ENCODE measurements at regions not wholly inside any gene's neighbourhood (a gene's known extent, or its start where the extent isn't known, plus 50 kb on each side); places are given as distances from the start of the nearest gene placed in this dataset.

- H2AFZ ChIP-seq (ENCODE audit: insufficient read depth, low read depth, low read length, poor library complexity, severe bottlenecking): no peak overlapping the region
- Mint-ChIP-seq H3K36me3 (no peaks in the 10 kb centered on the region), H3K27me3 (ENCODE audit: low read depth in 3 of 3) (no peaks in the 10 kb centered on the region), H3K4me1 (no peaks in the 10 kb centered on the region), H3K4me3 (no peak overlapping the region), H3K9me3 (peaks cover 2 to 6% (median 4%) of the 10 kb centered on the region in 7 donors), H3K27ac (no peak overlapping the region)
- H3K79me2 ChIP-seq (ENCODE audit: insufficient read depth, low read length): no peaks in the 10 kb centered on the region
- no peak overlapping the region for H3K9ac ChIP-seq (ENCODE audit: insufficient read depth, low read length, poor library complexity, severe bottlenecking)
- H3K27ac ChIP-seq (ENCODE audit: low read depth in 1 of 2, low read length in 2 of 2): no peak overlapping the region
- no peak for DNase-seq
- H3K27me3 ChIP-seq (ENCODE audit: control insufficient read depth in 2 of 2, insufficient read depth in 2 of 2, low read length in 2 of 2): no peaks in the 10 kb centered on the region
- intact Hi-C loops (cut with micrococcal nuclease): no loop called here
- 0% methylated on average over 1 of the region's 1 CpG for WGBS (ENCODE audit: insufficient coverage)
- no peak overlapping the region for H3K4me2 ChIP-seq (replicated peaks; ENCODE audit: extremely low read depth, low read length, poor library complexity, severe bottlenecking)
- H3K4me1 ChIP-seq (ENCODE audit: control insufficient read depth in 1 of 2, insufficient read depth in 2 of 2, low read length in 2 of 2): no peaks in the 10 kb centered on the region
- H3K9me3 ChIP-seq (replicated peaks in 1 of 2; ENCODE audit: control insufficient read depth in 1 of 2, insufficient read depth in 1 of 2, low read length in 2 of 2): peaks cover 0 to 4% of the 10 kb centered on the region in 2 donors
- no peaks in the 10 kb centered on the region for H3K36me3 ChIP-seq (replicated peaks in 1 of 2; ENCODE audit: control insufficient read depth in 1 of 2, insufficient read depth in 2 of 2, low read length in 2 of 2)
- no peak overlapping the region for H3K4me3 ChIP-seq (replicated peaks in 1 of 3; ENCODE audit: low read depth in 2 of 3, low read length in 3 of 3)
- no peak for TF ChIP-seq CTCF (IDR thresholded peaks at IDR 0.05)
- no peaks in the 10 kb centered on the region for H4K20me1 ChIP-seq (ENCODE audit: insufficient read depth, low read length)
These were observed 740.7 kb downstream of the DHX35 start for GRCh38 chr20:39702701-39703349.

DNA sequence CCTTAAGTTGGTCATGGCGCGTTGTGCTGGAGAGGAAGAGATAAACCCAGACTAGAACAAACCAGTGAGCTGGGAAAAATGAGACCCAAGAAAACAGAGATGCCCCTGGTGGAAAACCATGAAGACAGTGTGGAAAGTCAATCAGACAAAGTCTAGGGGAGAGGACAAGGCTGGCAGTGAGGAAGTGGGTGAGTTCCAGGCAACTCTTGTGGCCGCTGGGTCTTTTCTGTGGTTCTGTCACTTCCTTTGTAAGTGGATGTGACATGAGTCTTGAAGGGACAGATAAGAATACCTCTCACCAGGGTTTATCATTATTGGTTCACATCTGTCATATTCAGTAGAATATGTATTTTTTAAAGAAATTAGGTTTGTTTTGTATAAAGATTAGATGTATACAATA lies 738.4 kb downstream of the DHX35 start:
- Histone ChIP-seq H3K4me3 (replicated peaks in 1 of 3; ENCODE audit: low read depth in 2 of 3, low read length in 3 of 3) (no peak overlapping the region), H4K20me1 (ENCODE audit: insufficient read depth, low read length) (no peaks in the 10 kb centered on the region), H3K4me1 (ENCODE audit: control insufficient read depth in 1 of 2, insufficient read depth in 2 of 2, low read length in 2 of 2) (no peaks in the 10 kb centered on the region), H3K36me3 (replicated peaks in 1 of 2; ENCODE audit: control insufficient read depth in 1 of 2, insufficient read depth in 2 of 2, low read length in 2 of 2) (no peaks in the 10 kb centered on the region), H3K9me3 (replicated peaks in 1 of 2; ENCODE audit: control insufficient read depth in 1 of 2, insufficient read depth in 1 of 2, low read length in 2 of 2) (no peaks in the 10 kb centered on the region), H3K27me3 (ENCODE audit: control insufficient read depth in 2 of 2, insufficient read depth in 2 of 2, low read length in 2 of 2) (no peaks in the 10 kb centered on the region), H2AFZ (ENCODE audit: insufficient read depth, low read depth, low read length, poor library complexity, severe bottlenecking) (no peak overlapping the region), H3K27ac (ENCODE audit: low read depth in 1 of 2, low read length in 2 of 2) (no peak overlapping the region), H3K9ac (ENCODE audit: insufficient read depth, low read length, poor library complexity, severe bottlenecking) (no peak overlapping the region), H3K79me2 (ENCODE audit: insufficient read depth, low read length) (no peaks in the 10 kb centered on the region), H3K4me2 (replicated peaks; ENCODE audit: extremely low read depth, low read length, poor library complexity, severe bottlenecking) (no peak overlapping the region)
- Mint-ChIP-seq H3K9me3 (peaks cover 2 to 7% (median 4%) of the 10 kb centered on the region in 7 donors), H3K4me1 (no peaks in the 10 kb centered on the region), H3K4me3 (no peak overlapping the region), H3K36me3 (no peaks in the 10 kb centered on the region), H3K27ac (no peak overlapping the region), H3K27me3 (ENCODE audit: low read depth in 3 of 3) (no peaks in the 10 kb centered on the region)
- no peak for TF ChIP-seq CTCF (IDR thresholded peaks at IDR 0.05)
- WGBS (ENCODE audit: insufficient coverage): no CpG with 5 or more reads among the region's 3 CpGs
- intact Hi-C loops (cut with micrococcal nuclease): no loop called here
- DNase-seq: no peak
